HEK293 (cell line): ENCODE measurements at regions not wholly inside any gene's neighbourhood (a gene's known extent, or its start where the extent isn't known, plus 50 kb on each side); places are given as distances from the start of the nearest gene placed in this dataset.

ENCODE experiments used
- CTCF ChIA-PET: fragments of 350-600 bp; formaldehyde crosslinking; extraction: SDS; loops from one replicate; lab custom pipeline; 2021; ENCODE audit warnings: antibody characterized with exemption; lab: Yijun Ruan, JAX
- POLR2A ChIA-PET: fragments of 300-600 bp; formaldehyde crosslinking; extraction: SDS; loops from one replicate; lab custom pipeline; 2020; ENCODE audit warnings: antibody characterized with exemption, inconsistent platforms; lab: Yijun Ruan, JAX
- H3K27ac ChIP-seq: fragments of 200-500 bp; sonication (Bioruptor generic); 2 replicates; pipeline ENCODE4 v1.5.1; 2014; ENCODE audit warnings: low read depth, low read length, control low read depth, inconsistent platforms; ENCODE audit errors: extremely low read depth
- H3K36me3 ChIP-seq, 2 experiments: fragments of 200-500 bp in 1 of 2; sonication (Bioruptor generic) in 1 of 2; 1 replicate in 1 of 2; 2 replicates in 1 of 2; pipeline ENCODE4 v1.5.1; 2014 to 2017; ENCODE audit warnings: inconsistent platforms in 2 of 2, low read length in 2 of 2; ENCODE audit not compliant: control insufficient read depth in 2 of 2, insufficient read depth in 1 of 2
- H3K4me1 ChIP-seq: fragments of 200-500 bp; sonication (Bioruptor generic); 2 replicates; pipeline ENCODE4 v1.5.1; 2014; ENCODE audit warnings: mild to moderate bottlenecking, low read length, inconsistent platforms; ENCODE audit not compliant: control insufficient read depth, insufficient read depth
- H3K4me3 ChIP-seq: 2 replicates; pipeline ENCODE4 v1.5.1; 2011; ENCODE audit warnings: low read depth, mild to moderate bottlenecking, control low read depth, low read length, moderate library complexity
- H3K9me3 ChIP-seq: fragments of 200-500 bp; sonication (Bioruptor generic); 2 replicates; pipeline ENCODE4 v1.5.1; 2014; ENCODE audit warnings: low read depth, low read length, inconsistent platforms; ENCODE audit not compliant: control insufficient read depth, insufficient read depth
- AEBP2 ChIP-seq: fragments of 450-650 bp; formaldehyde crosslinking; IDR thresholded peaks from 2 replicates; pipeline ENCODE4 v1.5.1; 2016; ENCODE audit warnings: missing biosample characterization, missing genetic modification characterization, borderline replicate concordance
- GLI4 ChIP-seq: fragments of 450-650 bp; formaldehyde crosslinking; IDR thresholded peaks from 2 replicates; pipeline ENCODE4 v1.5.1; 2016; ENCODE audit warnings: missing biosample characterization, missing genetic modification characterization
- GLIS1 ChIP-seq: fragments of 450-650 bp; formaldehyde crosslinking; IDR thresholded peaks from 2 replicates; pipeline ENCODE4 v1.5.1; 2016; ENCODE audit warnings: missing biosample characterization, missing genetic modification characterization
- HOXC10 ChIP-seq: sonication (generic); formaldehyde crosslinking; IDR thresholded peaks from 2 replicates; pipeline ENCODE4 v1.8.1; 2023; ENCODE audit warnings: mild to moderate bottlenecking, missing genetic modification reagents
- KLF10 ChIP-seq: fragments of 450-650 bp; IDR thresholded peaks from 2 replicates; pipeline ENCODE4 v1.5.1; 2018; ENCODE audit warnings: missing biosample characterization, mild to moderate bottlenecking, missing genetic modification characterization
- MEIS1 ChIP-seq: sonication (generic); formaldehyde crosslinking; IDR thresholded peaks from 2 replicates; pipeline ENCODE4 v1.8.1; 2022; ENCODE audit warnings: missing genetic modification reagents, mild to moderate bottlenecking, borderline replicate concordance
- MYNN ChIP-seq: fragments of 450-650 bp; formaldehyde crosslinking; IDR thresholded peaks from 2 replicates; pipeline ENCODE4 v1.5.1; 2016; ENCODE audit warnings: missing biosample characterization, missing genetic modification characterization, borderline replicate concordance
- MZF1 ChIP-seq: fragments of 450-650 bp; formaldehyde crosslinking; IDR thresholded peaks from 2 replicates; pipeline ENCODE4 v1.5.1; 2017; ENCODE audit warnings: missing biosample characterization, missing genetic modification characterization, borderline replicate concordance
- PRDM1 ChIP-seq: fragments of 450-650 bp; formaldehyde crosslinking; IDR thresholded peaks from 2 replicates; pipeline ENCODE4; 2016; ENCODE audit warnings: missing biosample characterization, missing genetic modification characterization
- REPIN1 ChIP-seq: fragments of 450-650 bp; formaldehyde crosslinking; IDR thresholded peaks from 2 replicates; pipeline ENCODE4 v1.5.1; 2017; ENCODE audit warnings: missing biosample characterization, missing genetic modification characterization, low read depth
- SP2 ChIP-seq: fragments of 450-650 bp; formaldehyde crosslinking; IDR thresholded peaks from 2 replicates; pipeline ENCODE4 v1.5.1; 2016; ENCODE audit warnings: missing biosample characterization, missing genetic modification characterization
- TCF7L2 ChIP-seq: IDR thresholded peaks from 2 replicates; pipeline ENCODE4 v1.6.1; 2011; ENCODE audit warnings: low read depth, mild to moderate bottlenecking, inconsistent platforms, low read length, moderate library complexity, borderline replicate concordance
- TRIM28 ChIP-seq: IDR thresholded peaks from 2 replicates; pipeline ENCODE4 v1.6.1; 2011; ENCODE audit warnings: low read length, control low read depth, borderline replicate concordance
- ZBTB20 ChIP-seq: fragments of 450-650 bp; formaldehyde crosslinking; IDR thresholded peaks from 2 replicates; pipeline ENCODE4 v1.5.1; 2016; ENCODE audit warnings: missing biosample characterization, missing genetic modification characterization
- ZFP41 ChIP-seq: fragments of 450-650 bp; formaldehyde crosslinking; IDR thresholded peaks from 2 replicates; pipeline ENCODE4 v1.5.1; 2016; ENCODE audit warnings: missing biosample characterization, missing genetic modification characterization, borderline replicate concordance
- ZNF133 ChIP-seq: fragments of 450-650 bp; formaldehyde crosslinking; IDR thresholded peaks from 2 replicates; pipeline ENCODE4 v1.5.1; 2016; ENCODE audit warnings: missing biosample characterization, missing genetic modification characterization
- ZNF266 ChIP-seq: fragments of 450-650 bp; formaldehyde crosslinking; IDR thresholded peaks from 2 replicates; pipeline ENCODE4 v1.5.1; 2016; ENCODE audit warnings: missing biosample characterization, missing genetic modification characterization, low read depth
- ZNF37A ChIP-seq: fragments of 450-650 bp; IDR thresholded peaks from 2 replicates; pipeline ENCODE4 v1.5.1; 2018; ENCODE audit warnings: missing biosample characterization, missing genetic modification characterization
- ZNF398 ChIP-seq: fragments of 450-650 bp; formaldehyde crosslinking; IDR thresholded peaks from 2 replicates; pipeline ENCODE4 v1.5.1; 2017; ENCODE audit warnings: missing biosample characterization, missing genetic modification characterization
- ZNF48 ChIP-seq: fragments of 450-650 bp; formaldehyde crosslinking; IDR thresholded peaks from 2 replicates; pipeline ENCODE4 v1.5.1; 2016; ENCODE audit warnings: missing biosample characterization, missing genetic modification characterization
- ZNF521 ChIP-seq: fragments of 450-650 bp; formaldehyde crosslinking; IDR thresholded peaks from 2 replicates; pipeline ENCODE4 v1.5.1; 2017; ENCODE audit warnings: missing biosample characterization, mild to moderate bottlenecking, missing genetic modification characterization
- ZNF544 ChIP-seq: fragments of 450-650 bp; formaldehyde crosslinking; IDR thresholded peaks from 2 replicates; pipeline ENCODE4 v1.5.0; 2017; ENCODE audit warnings: missing biosample characterization, missing genetic modification characterization
- ZNF549 ChIP-seq: fragments of 450-650 bp; IDR thresholded peaks from 2 replicates; pipeline ENCODE4 v1.5.1; 2018; ENCODE audit warnings: missing biosample characterization, missing genetic modification characterization, mild to moderate bottlenecking, inconsistent platforms, moderate library complexity
- ZNF561 ChIP-seq: fragments of 450-650 bp; IDR thresholded peaks from 2 replicates; pipeline ENCODE4 v1.5.1; 2018; ENCODE audit warnings: missing biosample characterization, missing genetic modification characterization, borderline replicate concordance
- ZNF623 ChIP-seq: fragments of 450-650 bp; formaldehyde crosslinking; IDR thresholded peaks from 2 replicates; pipeline ENCODE4 v1.5.1; 2016; ENCODE audit warnings: missing biosample characterization, missing genetic modification characterization
- ZNF704 ChIP-seq: fragments of 450-650 bp; formaldehyde crosslinking; IDR thresholded peaks from 2 replicates; pipeline ENCODE4 v1.5.1; 2016; ENCODE audit warnings: missing biosample characterization, missing genetic modification characterization
- ZNF843 ChIP-seq: fragments of 450-650 bp; formaldehyde crosslinking; IDR thresholded peaks from 2 replicates; pipeline ENCODE4 v1.5.1; 2016; ENCODE audit warnings: missing biosample characterization, missing genetic modification characterization

GRCh38 chr9:111258209-111258874 lies 71.7 kb downstream of the OR2K2 start:
- H3K4me3 ChIP-seq, result no peak overlapping the region
- CTCF ChIA-PET, result no interaction called here
- H3K36me3 ChIP-seq, result no peaks in the 10 kb centered on the region
- TF ChIP-seq ZNF37A (tag by site-specific recombination) (no peak), TRIM28 (no peak), ZFP41 (tag by site-specific recombination) (no peak), ZBTB20 (tag by site-specific recombination) (no peak), AEBP2 (tag by site-specific recombination) (no peak), ZNF48 (no peak), HOXC10 (CRISPR knock-in tag) (no peak), MYNN (tag by site-specific recombination) (no peak), TCF7L2 (no peak), ZNF704 (tag by site-specific recombination) (no peak), ZNF521 (tag by site-specific recombination) (no peak)
- TF ChIP-seq, all 188 proteins: peak for 0
- POLR2A ChIA-PET, result no interaction called here
- Histone ChIP-seq H3K9me3 (no peaks in the 10 kb centered on the region), H3K4me1 (no peaks in the 10 kb centered on the region), H3K27ac (no peak overlapping the region)

- Histone ChIP-seq H3K9me3 (no peaks in the 10 kb centered on the region), H3K4me3 (no peak overlapping the region), H3K4me1 (no peaks in the 10 kb centered on the region), H3K36me3 (no peaks in the 10 kb centered on the region), H3K27ac (no peak overlapping the region)
- ChIA-PET POLR2A (no interaction called here), CTCF (no interaction called here)
- TF ChIP-seq ZNF843 (tag by site-specific recombination) (no peak), REPIN1 (tag by site-specific recombination) (no peak), ZNF704 (tag by site-specific recombination) (no peak), ZNF623 (tag by site-specific recombination) (no peak), ZNF549 (tag by site-specific recombination) (no peak), MEIS1 (CRISPR knock-in tag) (no peak), MYNN (tag by site-specific recombination) (no peak), ZNF544 (tag by site-specific recombination) (no peak), MZF1 (no peak), ZNF266 (no peak), ZNF561 (tag by site-specific recombination) (no peak), KLF10 (tag by site-specific recombination) (no peak), SP2 (tag by site-specific recombination) (no peak), PRDM1 (no peak), GLIS1 (tag by site-specific recombination) (no peak), ZNF133 (tag by site-specific recombination) (no peak), ZNF398 (tag by site-specific recombination) (no peak), GLI4 (tag by site-specific recombination) (no peak)
Observed at GRCh38 chr9:111253742-111254437, 76.1 kb downstream of the OR2K2 start.
